NB4 (cell line): ENCODE measurements at regions not wholly inside any gene's neighbourhood (a gene's known extent, or its start where the extent isn't known, plus 50 kb on each side); places are given as distances from the start of the nearest gene placed in this dataset.

ENCODE experiments used
- DNase-seq: peaks from one replicate; pipeline ENCODE4 v3.0.0; 2010; ENCODE audit warnings: low read depth
- H3K4me3 ChIP-seq: one replicate; pipeline ENCODE4 v1.5.1; 2011; ENCODE audit warnings: mild to moderate bottlenecking, low read depth, low read length, moderate library complexity
- CTCF ChIP-seq: IDR thresholded peaks from one replicate; pipeline ENCODE4 v1.5.1; 2012; ENCODE audit warnings: low read depth, low read length
- MAX ChIP-seq: IDR thresholded peaks from 2 replicates; pipeline ENCODE4 v1.6.1; 2011; ENCODE audit warnings: low read depth, low read length
- MYC ChIP-seq: IDR thresholded peaks from 2 replicates; pipeline ENCODE4 v1.6.1; 2011; ENCODE audit warnings: low read depth, low read length
- POLR2A ChIP-seq: IDR thresholded peaks from 2 replicates; pipeline ENCODE4 v1.6.1; 2011; ENCODE audit warnings: mild to moderate bottlenecking; ENCODE audit not compliant: insufficient read length; ENCODE audit errors: extremely low read depth

DNA sequence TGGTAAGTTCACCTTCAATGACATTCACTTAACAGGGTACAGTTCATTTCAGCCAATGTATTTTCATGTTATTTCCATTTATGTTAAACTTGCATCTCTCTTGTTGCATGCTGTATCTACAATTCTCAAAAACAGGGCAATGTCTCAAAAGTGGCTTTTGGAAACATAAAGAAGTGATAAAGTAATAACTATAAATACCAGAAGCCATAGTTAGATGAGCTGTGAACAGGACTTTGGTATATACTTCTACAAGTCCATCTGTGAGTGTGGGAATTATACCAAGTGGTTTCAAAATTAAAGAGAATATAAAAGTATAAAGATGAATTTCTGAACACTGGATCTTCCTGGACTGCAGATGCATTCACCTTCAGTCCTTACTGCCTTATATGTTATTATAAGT, 585.4 kb upstream of the PBX1 start:
- H3K4me3 ChIP-seq: no peak overlapping the region
- no peak for TF ChIP-seq MAX
- TF ChIP-seq CTCF: no peak
- TF ChIP-seq MYC: no peak
- no peak for TF ChIP-seq POLR2A
- no peak for DNase-seq

DNA sequence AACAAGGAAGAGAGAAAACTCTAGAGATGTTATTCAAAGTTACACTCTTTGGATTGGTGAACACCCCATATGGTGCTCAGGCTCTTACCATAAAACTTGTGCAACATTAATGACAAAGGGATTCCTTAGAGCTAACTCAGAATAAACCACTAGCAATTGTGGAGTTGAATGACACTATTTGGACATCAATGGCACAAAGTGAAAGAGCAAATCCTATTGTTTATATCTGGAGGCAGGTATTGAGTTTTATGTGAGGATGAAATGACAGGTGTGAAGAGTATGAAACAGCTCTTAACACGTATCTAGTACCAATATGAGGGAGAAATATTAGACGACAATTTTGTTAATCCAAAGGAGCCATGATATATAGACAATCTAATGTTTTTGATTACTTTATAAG, 584.9 kb upstream of the PBX1 start:
- no peak for TF ChIP-seq MAX
- no peak for TF ChIP-seq POLR2A
- no peak for DNase-seq
- H3K4me3 ChIP-seq: no peak overlapping the region

- DNase-seq: no peak
- TF ChIP-seq MYC (no peak), CTCF (no peak), POLR2A (no peak), MAX (no peak)
- no peak overlapping the region for H3K4me3 ChIP-seq
Observed at GRCh38 chr1:163980394-163980793, 578.6 kb upstream of the PBX1 start.

GRCh38 chr1:163981500-163982030, 577.4 kb upstream of the PBX1 start:
- H3K4me3 ChIP-seq: no peak overlapping the region
- TF ChIP-seq CTCF (no peak), POLR2A (no peak)
- DNase-seq: no peak

DNA sequence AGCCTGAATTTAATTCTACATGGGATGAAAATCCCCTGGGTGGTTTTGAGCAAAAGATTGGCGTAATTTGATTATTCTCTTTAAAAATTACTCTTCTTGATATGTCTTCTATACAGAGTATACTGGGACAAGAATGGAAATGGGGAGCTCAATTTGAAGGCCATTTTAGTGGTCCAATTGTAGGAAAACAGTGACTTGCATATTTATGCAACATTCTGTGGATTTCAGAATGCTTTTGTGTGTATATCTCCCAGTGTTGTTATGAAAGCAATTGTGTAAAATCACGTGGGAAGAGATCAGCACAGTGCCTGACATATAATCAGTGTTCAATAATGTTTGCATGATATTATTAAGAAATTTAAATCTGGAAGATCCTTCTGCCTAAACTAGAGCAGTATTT, 575.9 kb upstream of the PBX1 start:
- no peak for DNase-seq
- TF ChIP-seq MAX (no peak), CTCF (no peak), POLR2A (no peak), MYC (no peak)
- H3K4me3 ChIP-seq: no peak overlapping the region

GRCh38 chr1:163985700-163986099, 573.3 kb upstream of the PBX1 start:
- no peak for TF ChIP-seq CTCF
- TF ChIP-seq MYC: no peak
- no peak for TF ChIP-seq POLR2A
- TF ChIP-seq MAX: no peak
- DNase-seq: no peak
- H3K4me3 ChIP-seq: no peak overlapping the region
